ENCODE measurements at regions not wholly inside any gene's neighbourhood (a gene's known extent, or its start where the extent isn't known, plus 50 kb on each side); places are given as distances from the start of the nearest gene placed in this dataset.

DNA sequence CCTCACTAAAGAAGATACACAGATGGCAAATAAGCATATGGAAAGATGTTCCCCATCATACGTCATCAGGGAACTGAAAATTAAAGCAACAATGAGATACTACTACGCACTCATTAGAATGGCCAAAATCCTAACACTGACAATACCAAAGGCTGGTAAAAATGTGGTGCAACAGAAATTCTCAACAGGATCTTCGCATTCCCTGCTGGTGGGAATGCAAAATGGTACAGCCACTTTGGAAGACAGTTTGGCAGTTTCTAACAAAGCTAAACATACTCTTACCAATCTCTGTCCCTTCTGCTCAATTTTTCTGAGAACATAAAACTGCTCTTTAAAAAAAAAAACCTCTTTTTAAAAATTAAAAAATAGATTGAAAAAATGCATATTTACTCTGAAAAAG is 300.2 kb downstream of the FBXW7 start:
- intact Hi-C loops (cut with micrococcal nuclease; ENCODE audit: unreplicated experiment), result no loop called here
- no peaks in the 10 kb centered on the region for H3K36me3 Mint-ChIP-seq (ENCODE audit: insufficient read depth, unreplicated experiment)
- POLR2A ChIA-PET, result no interaction called here

DNA sequence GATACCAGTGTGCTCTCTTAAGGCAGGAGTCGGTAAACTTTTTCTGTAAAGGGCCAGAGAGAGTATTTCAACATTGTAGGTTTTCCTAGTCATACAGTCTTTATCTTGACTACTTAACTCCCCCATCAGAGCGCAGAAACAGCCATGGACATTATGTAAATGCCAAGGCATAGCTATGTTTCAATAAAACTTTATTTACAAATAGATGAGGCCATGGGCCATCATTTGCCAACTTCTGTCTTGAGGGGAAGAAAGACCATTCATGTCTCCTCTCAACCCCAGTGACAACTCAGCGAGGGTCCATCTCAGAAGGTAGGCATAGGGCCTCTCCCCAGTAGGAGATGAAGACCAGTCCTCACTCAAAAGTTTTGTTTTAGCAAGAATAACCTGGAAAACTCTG is 301.3 kb downstream of the FBXW7 start:
- H3K9me3 Mint-ChIP-seq (ENCODE audit: unreplicated experiment), result peaks cover 8% of the 10 kb centered on the region
- intact Hi-C loops (cut with micrococcal nuclease; ENCODE audit: unreplicated experiment), result no loop called here
- Histone ChIP-seq H3K4me3 (ENCODE audit: low read depth, low read length) (no peak overlapping the region), H3K4me1 (no peaks in the 10 kb centered on the region), H3K36me3 (ENCODE audit: control insufficient read depth, insufficient read depth, low read length) (no peaks in the 10 kb centered on the region), H3K9me3 (no peaks in the 10 kb centered on the region), H3K27me3 (replicated peaks; ENCODE audit: control insufficient read depth, insufficient read depth, low read length) (no peaks in the 10 kb centered on the region)
- ChIA-PET CTCF (no interaction called here), POLR2A (no interaction called here)
- TF ChIP-seq, protein P1, sequence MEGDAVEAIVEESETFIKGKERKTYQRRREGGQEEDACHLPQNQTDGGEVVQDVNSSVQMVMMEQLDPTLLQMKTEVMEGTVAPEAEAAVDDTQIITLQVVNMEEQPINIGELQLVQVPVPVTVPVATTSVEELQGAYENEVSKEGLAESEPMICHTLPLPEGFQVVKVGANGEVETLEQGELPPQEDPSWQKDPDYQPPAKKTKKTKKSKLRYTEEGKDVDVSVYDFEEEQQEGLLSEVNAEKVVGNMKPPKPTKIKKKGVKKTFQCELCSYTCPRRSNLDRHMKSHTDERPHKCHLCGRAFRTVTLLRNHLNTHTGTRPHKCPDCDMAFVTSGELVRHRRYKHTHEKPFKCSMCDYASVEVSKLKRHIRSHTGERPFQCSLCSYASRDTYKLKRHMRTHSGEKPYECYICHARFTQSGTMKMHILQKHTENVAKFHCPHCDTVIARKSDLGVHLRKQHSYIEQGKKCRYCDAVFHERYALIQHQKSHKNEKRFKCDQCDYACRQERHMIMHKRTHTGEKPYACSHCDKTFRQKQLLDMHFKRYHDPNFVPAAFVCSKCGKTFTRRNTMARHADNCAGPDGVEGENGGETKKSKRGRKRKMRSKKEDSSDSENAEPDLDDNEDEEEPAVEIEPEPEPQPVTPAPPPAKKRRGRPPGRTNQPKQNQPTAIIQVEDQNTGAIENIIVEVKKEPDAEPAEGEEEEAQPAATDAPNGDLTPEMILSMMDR (IDR thresholded peaks at IDR 0.05; ENCODE audit: insufficient read depth in 1 of 2, low read depth in 1 of 2, low read length in 1 of 2, severe bottlenecking in 1 of 2, unreplicated experiment in 1 of 2), result no peak
- H3K27ac Mint-ChIP-seq (ENCODE audit: unreplicated experiment), result no peak overlapping the region
- no peaks in the 10 kb centered on the region for H3K36me3 Mint-ChIP-seq (ENCODE audit: insufficient read depth, unreplicated experiment)
- no peaks in the 10 kb centered on the region for H3K4me1 Mint-ChIP-seq (ENCODE audit: low read depth, unreplicated experiment)
- no TSS peak for BruUV-seq (replicated peaks)
- no peak for DNase-seq
- no peak overlapping the region for H3K4me3 Mint-ChIP-seq (ENCODE audit: unreplicated experiment)
- no peaks in the 10 kb centered on the region for H3K27me3 Mint-ChIP-seq (ENCODE audit: insufficient read depth, unreplicated experiment)

More for the DNA sequence above, 300.2 kb downstream of the FBXW7 start:
- no peak for DNase-seq
- H3K4me3 Mint-ChIP-seq (ENCODE audit: unreplicated experiment), result no peak overlapping the region
- H3K27me3 ChIP-seq (replicated peaks; ENCODE audit: control insufficient read depth, insufficient read depth, low read length), result no peaks in the 10 kb centered on the region
- H3K27me3 Mint-ChIP-seq (ENCODE audit: insufficient read depth, unreplicated experiment), result no peaks in the 10 kb centered on the region
- CTCF ChIA-PET, result no interaction called here
- H3K4me3 ChIP-seq (ENCODE audit: low read depth, low read length), result no peak overlapping the region
- no TSS peak for BruUV-seq (replicated peaks)
- H3K36me3 ChIP-seq (ENCODE audit: control insufficient read depth, insufficient read depth, low read length), result no peaks in the 10 kb centered on the region
- peaks cover 8% of the 10 kb centered on the region for H3K9me3 Mint-ChIP-seq (ENCODE audit: unreplicated experiment)
- TF ChIP-seq, protein P1 (IDR thresholded peaks at IDR 0.05; ENCODE audit: insufficient read depth in 1 of 2, low read depth in 1 of 2, low read length in 1 of 2, severe bottlenecking in 1 of 2, unreplicated experiment in 1 of 2), result no peak
- no peak overlapping the region for H3K27ac Mint-ChIP-seq (ENCODE audit: unreplicated experiment)
- H3K9me3 ChIP-seq, result no peaks in the 10 kb centered on the region
- no peaks in the 10 kb centered on the region for H3K4me1 Mint-ChIP-seq (ENCODE audit: low read depth, unreplicated experiment)
- no peaks in the 10 kb centered on the region for H3K4me1 ChIP-seq

DNA sequence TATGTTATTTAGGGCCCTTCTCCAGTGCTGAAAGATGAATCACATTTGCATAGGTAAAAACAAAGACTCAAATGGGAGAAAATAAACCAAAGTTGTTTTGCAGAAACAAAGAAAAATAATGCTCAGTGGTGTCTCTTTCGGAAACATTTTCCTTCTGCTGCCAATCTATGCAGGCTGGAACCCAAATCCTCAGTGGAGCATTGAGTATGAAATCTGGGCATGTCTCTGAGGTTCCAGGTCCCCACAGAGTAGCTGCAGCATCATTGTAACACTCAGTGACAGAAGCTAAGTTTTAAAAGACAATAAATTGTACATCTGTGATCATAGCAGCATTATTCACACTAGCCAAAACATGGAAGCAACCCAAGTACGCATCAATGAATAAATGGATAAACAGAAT is 303.6 kb downstream of the FBXW7 start:
- intact Hi-C loops (cut with micrococcal nuclease; ENCODE audit: unreplicated experiment), result no loop called here
- Mint-ChIP-seq H3K4me1 (ENCODE audit: low read depth, unreplicated experiment) (no peaks in the 10 kb centered on the region), H3K36me3 (ENCODE audit: insufficient read depth, unreplicated experiment) (no peaks in the 10 kb centered on the region), H3K27me3 (ENCODE audit: insufficient read depth, unreplicated experiment) (no peaks in the 10 kb centered on the region), H3K4me3 (ENCODE audit: unreplicated experiment) (no peak overlapping the region), H3K27ac (ENCODE audit: unreplicated experiment) (no peak overlapping the region), H3K9me3 (ENCODE audit: unreplicated experiment) (peaks cover 8% of the 10 kb centered on the region)
- H3K36me3 ChIP-seq (ENCODE audit: control insufficient read depth, insufficient read depth, low read length), result no peaks in the 10 kb centered on the region
- POLR2A ChIA-PET, result no interaction called here
- CTCF ChIA-PET, result no interaction called here
- no peaks in the 10 kb centered on the region for H3K9me3 ChIP-seq
- DNase-seq, result no peak
- H3K4me1 ChIP-seq, result no peaks in the 10 kb centered on the region
- no TSS peak for BruUV-seq (replicated peaks)
- TF ChIP-seq, protein P1 (IDR thresholded peaks at IDR 0.05; ENCODE audit: insufficient read depth in 1 of 2, low read depth in 1 of 2, low read length in 1 of 2, severe bottlenecking in 1 of 2, unreplicated experiment in 1 of 2), result no peak
- no peak overlapping the region for H3K4me3 ChIP-seq (ENCODE audit: low read depth, low read length)
- H3K27me3 ChIP-seq (replicated peaks; ENCODE audit: control insufficient read depth, insufficient read depth, low read length), result no peaks in the 10 kb centered on the region

Data from Caco-2 (cell line).